T-helper 17 cell (primary cell): ENCODE measurements at regions not wholly inside any gene's neighbourhood (a gene's known extent, or its start where the extent isn't known, plus 50 kb on each side); places are given as distances from the start of the nearest gene placed in this dataset.

ENCODE experiments used
- ATAC-seq: fragments of 150-1000 bp; cut with Tn5 transposase; 2 replicates; pipeline ENCODE4 v1.10.0; 2021; ENCODE audit warnings: mild to moderate bottlenecking, moderate library complexity
- DNase-seq, 3 donors: peaks; one replicate each; pipeline versions ENCODE4 v3.0.0 to v3.0.0-alpha.2; 2020 to 2021
- H3K9me3 ChIP-seq: one replicate; pipeline ENCODE4 v1.7.0; 2013; ENCODE audit warnings: low read length, mild to moderate bottlenecking; ENCODE audit not compliant: control insufficient read depth, poor library complexity, severe bottlenecking
- H3K27ac Mint-ChIP-seq: one replicate; pipeline ENCODE4 v1.8.0; 2022; ENCODE audit warnings: mild to moderate bottlenecking, moderate library complexity, mixed read lengths
- H3K27me3 Mint-ChIP-seq: one replicate; pipeline ENCODE4 v1.8.0; 2022; ENCODE audit warnings: mixed read lengths
- H3K36me3 Mint-ChIP-seq: one replicate; pipeline ENCODE4 v1.8.0; 2022; ENCODE audit warnings: low read depth, mixed read lengths
- H3K4me1 Mint-ChIP-seq: one replicate; pipeline ENCODE4 v1.8.0; 2022; ENCODE audit warnings: mild to moderate bottlenecking, mixed read lengths
- H3K4me3 Mint-ChIP-seq: one replicate; pipeline ENCODE4 v1.8.0; 2022; ENCODE audit warnings: mild to moderate bottlenecking, moderate library complexity, mixed read lengths

- H3K9me3 ChIP-seq = peaks cover 5% of the 10 kb centered on the region
- Mint-ChIP-seq H3K4me1 (no peaks in the 10 kb centered on the region), H3K27me3 (peaks cover 4% of the 10 kb centered on the region), H3K4me3 (no peak overlapping the region), H3K36me3 (no peaks in the 10 kb centered on the region), H3K27ac (no peak overlapping the region)
- ATAC-seq (no peak), DNase-seq (no peak)
Observed at GRCh38 chr9:84424931-84425330, 84.4 kb upstream of the SLC28A3 start.

- H3K9me3 ChIP-seq = no peaks in the 10 kb centered on the region
- Mint-ChIP-seq H3K4me3 (no peak overlapping the region), H3K36me3 (no peaks in the 10 kb centered on the region), H3K27ac (no peak overlapping the region), H3K27me3 (no peaks in the 10 kb centered on the region), H3K4me1 (no peaks in the 10 kb centered on the region)
- no peak for ATAC-seq
- no peak for DNase-seq
Observed at GRCh38 chr9:84432746-84433145, 92.2 kb upstream of the SLC28A3 start.

DNA sequence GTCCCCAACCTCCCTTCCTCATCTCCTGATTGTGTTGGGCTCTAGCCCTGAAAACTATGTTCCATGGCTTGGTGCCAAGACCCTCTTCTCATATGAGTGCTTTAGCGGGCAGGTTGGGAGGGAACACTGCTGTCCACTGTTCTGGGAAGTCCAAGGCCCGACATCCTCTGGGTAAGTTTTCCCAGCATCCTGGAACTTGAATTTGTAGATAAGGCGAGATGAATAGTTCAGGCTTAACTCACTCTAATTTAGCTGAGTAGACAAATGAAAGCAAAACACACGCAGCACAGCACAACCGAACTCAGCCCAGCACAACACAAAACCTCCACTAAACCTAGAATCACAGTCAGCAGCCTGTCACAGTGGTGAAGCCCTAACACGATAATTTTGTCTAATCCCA lies 95.3 kb upstream of the SLC28A3 start:
- no peak overlapping the region for H3K4me3 Mint-ChIP-seq
- DNase-seq = no peak
- no peaks in the 10 kb centered on the region for H3K36me3 Mint-ChIP-seq
- ATAC-seq = no peak
- H3K9me3 ChIP-seq = no peaks in the 10 kb centered on the region
- H3K27me3 Mint-ChIP-seq = peaks cover 9% of the 10 kb centered on the region
- H3K4me1 Mint-ChIP-seq = no peaks in the 10 kb centered on the region
- H3K27ac Mint-ChIP-seq = no peak overlapping the region

GRCh38 chr9:84436386-84437109 lies 96.0 kb upstream of the SLC28A3 start:
- peaks cover 9% of the 10 kb centered on the region for H3K27me3 Mint-ChIP-seq

GRCh38 chr9:84438391-84438790 lies 97.8 kb upstream of the SLC28A3 start:
- H3K36me3 Mint-ChIP-seq = no peaks in the 10 kb centered on the region

More at GRCh38 chr9:84436386-84437109, 96.0 kb upstream of the SLC28A3 start:
- H3K36me3 Mint-ChIP-seq = no peaks in the 10 kb centered on the region
- H3K9me3 ChIP-seq = no peaks in the 10 kb centered on the region
- H3K4me3 Mint-ChIP-seq = no peak overlapping the region
- H3K4me1 Mint-ChIP-seq = no peaks in the 10 kb centered on the region
- no peak overlapping the region for H3K27ac Mint-ChIP-seq
- ATAC-seq (no peak), DNase-seq (no peak)

DNA sequence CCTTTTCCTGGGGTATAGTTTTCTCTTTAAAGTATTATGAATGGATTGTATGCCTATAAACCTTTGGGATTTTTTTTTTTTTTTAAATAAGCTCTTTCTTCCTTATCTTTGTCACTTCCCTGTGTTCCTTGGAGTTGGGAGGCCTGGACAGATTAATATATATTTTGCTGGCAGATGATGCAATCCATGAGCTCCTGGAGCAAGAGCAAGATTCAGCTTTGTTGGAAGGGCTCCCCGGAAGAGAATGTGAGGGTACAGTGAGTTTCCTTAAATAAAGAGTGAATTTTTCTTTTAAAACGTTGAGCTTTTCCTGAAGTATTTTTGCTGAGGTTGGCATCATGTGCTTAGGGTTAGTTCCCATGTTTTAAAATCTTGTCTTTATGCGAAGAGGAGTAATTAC lies 98.7 kb upstream of the SLC28A3 start:
- no peak for DNase-seq
- H3K4me1 Mint-ChIP-seq = no peaks in the 10 kb centered on the region
- H3K9me3 ChIP-seq = no peaks in the 10 kb centered on the region
- H3K4me3 Mint-ChIP-seq = no peak overlapping the region
- H3K36me3 Mint-ChIP-seq = no peaks in the 10 kb centered on the region
- H3K27me3 Mint-ChIP-seq = peaks cover 11% of the 10 kb centered on the region
- no peak for ATAC-seq
- H3K27ac Mint-ChIP-seq = no peak overlapping the region

More at GRCh38 chr9:84438391-84438790, 97.8 kb upstream of the SLC28A3 start:
- peaks cover 9% of the 10 kb centered on the region for H3K27me3 Mint-ChIP-seq
- no peaks in the 10 kb centered on the region for H3K4me1 Mint-ChIP-seq
- DNase-seq (no peak), ATAC-seq (no peak)
- no peak overlapping the region for H3K27ac Mint-ChIP-seq
- no peak overlapping the region for H3K4me3 Mint-ChIP-seq
- H3K9me3 ChIP-seq = no peaks in the 10 kb centered on the region

DNA sequence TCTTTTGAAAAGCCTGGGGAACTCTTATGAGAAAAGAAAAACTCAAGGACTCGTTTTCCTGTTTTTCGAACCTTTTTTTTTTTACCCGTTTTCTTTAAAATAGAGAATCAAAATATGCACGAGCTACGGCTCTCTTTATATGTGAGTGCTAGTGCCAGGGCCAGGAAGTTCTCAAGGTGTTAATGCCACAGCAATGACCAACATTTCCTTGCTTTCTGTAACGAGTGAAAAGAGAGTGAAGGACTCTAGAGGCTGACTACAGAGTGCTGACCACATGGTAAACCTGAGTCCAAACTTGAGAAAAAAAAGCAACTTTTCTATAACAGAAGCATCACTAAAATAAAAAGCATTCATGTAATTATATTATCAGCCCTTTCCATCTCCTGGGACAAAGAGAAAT lies 102.2 kb upstream of the SLC28A3 start:
- Mint-ChIP-seq H3K27ac (no peak overlapping the region), H3K4me3 (no peak overlapping the region), H3K27me3 (peaks cover 30% of the 10 kb centered on the region), H3K36me3 (no peaks in the 10 kb centered on the region), H3K4me1 (no peaks in the 10 kb centered on the region)
- no peak for ATAC-seq
- no peaks in the 10 kb centered on the region for H3K9me3 ChIP-seq
- DNase-seq = no peak

GRCh38 chr9:84445737-84446136 lies 105.2 kb upstream of the SLC28A3 start:
- no peak for ATAC-seq
- Mint-ChIP-seq H3K27ac (no peak overlapping the region), H3K4me3 (no peak overlapping the region)

DNA sequence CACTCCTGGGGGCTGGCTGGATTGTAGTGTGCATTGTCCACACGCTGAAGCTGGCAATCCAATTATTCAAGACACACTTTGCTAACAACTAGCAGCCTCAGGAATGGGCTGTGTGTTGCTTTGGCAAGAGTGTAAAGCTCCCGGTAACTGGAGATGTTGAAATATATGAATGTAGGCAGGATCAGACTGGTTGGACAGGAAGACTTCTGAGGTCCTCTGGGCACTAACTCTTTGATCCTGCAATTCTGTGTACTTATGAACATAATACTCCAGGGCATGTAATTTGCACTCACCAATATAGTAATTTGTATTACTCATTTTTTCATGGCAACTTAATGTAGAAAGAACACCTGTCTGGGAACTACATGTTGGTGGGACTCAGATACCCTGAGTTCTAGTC lies 106.7 kb upstream of the SLC28A3 start:
- H3K9me3 ChIP-seq = no peaks in the 10 kb centered on the region
- Mint-ChIP-seq H3K27ac (no peak overlapping the region), H3K36me3 (no peaks in the 10 kb centered on the region), H3K27me3 (peaks cover 27% of the 10 kb centered on the region), H3K4me1 (no peaks in the 10 kb centered on the region), H3K4me3 (no peak overlapping the region)
- ATAC-seq = no peak
- DNase-seq = no peak

More at GRCh38 chr9:84445737-84446136, 105.2 kb upstream of the SLC28A3 start:
- H3K9me3 ChIP-seq = no peaks in the 10 kb centered on the region
- H3K27me3 Mint-ChIP-seq = peaks cover 27% of the 10 kb centered on the region
- no peaks in the 10 kb centered on the region for H3K4me1 Mint-ChIP-seq
- H3K36me3 Mint-ChIP-seq = no peaks in the 10 kb centered on the region
- no peak for DNase-seq

- peaks cover 26% of the 10 kb centered on the region for H3K27me3 Mint-ChIP-seq
- DNase-seq = no peak
- H3K36me3 Mint-ChIP-seq = no peaks in the 10 kb centered on the region
- H3K4me3 Mint-ChIP-seq = no peak overlapping the region
- no peaks in the 10 kb centered on the region for H3K4me1 Mint-ChIP-seq
- H3K9me3 ChIP-seq = no peaks in the 10 kb centered on the region
- no peak for ATAC-seq
- H3K27ac Mint-ChIP-seq = no peak overlapping the region
Observed at GRCh38 chr9:84450029-84450428, 109.5 kb upstream of the SLC28A3 start.

- no peak for DNase-seq
- peaks cover 3% of the 10 kb centered on the region for H3K9me3 ChIP-seq
- Mint-ChIP-seq H3K36me3 (no peaks in the 10 kb centered on the region), H3K4me1 (no peaks in the 10 kb centered on the region), H3K27me3 (peaks cover 16% of the 10 kb centered on the region), H3K27ac (no peak overlapping the region), H3K4me3 (no peak overlapping the region)
- no peak for ATAC-seq
Observed at GRCh38 chr9:84456527-84456926, 116.0 kb upstream of the SLC28A3 start.

DNA sequence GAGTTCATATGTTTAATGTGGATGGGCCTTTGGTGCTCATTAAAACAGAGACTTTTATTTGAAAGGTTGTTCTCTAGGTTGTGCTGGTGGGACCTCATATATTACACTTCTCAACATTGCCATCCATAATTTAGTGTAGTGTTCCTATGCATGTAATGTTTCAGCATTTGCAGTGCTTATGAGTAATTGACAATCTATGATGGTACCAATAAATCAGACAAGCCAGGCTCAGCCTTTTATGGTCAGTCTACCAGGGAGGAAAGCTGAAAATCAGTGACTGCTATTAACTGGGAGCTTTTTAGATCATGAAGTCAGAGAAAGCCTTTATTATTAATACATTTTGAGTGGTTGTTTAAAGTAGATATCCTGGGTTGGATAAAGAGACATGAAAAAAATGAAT lies 120.1 kb upstream of the SLC28A3 start:
- no peak overlapping the region for H3K4me3 Mint-ChIP-seq
- peaks cover 20% of the 10 kb centered on the region for H3K27me3 Mint-ChIP-seq
- H3K9me3 ChIP-seq = peaks cover 3% of the 10 kb centered on the region
- no peaks in the 10 kb centered on the region for H3K36me3 Mint-ChIP-seq
- no peaks in the 10 kb centered on the region for H3K4me1 Mint-ChIP-seq
- no peak overlapping the region for H3K27ac Mint-ChIP-seq
- DNase-seq = no peak
- ATAC-seq = no peak

- ATAC-seq (no peak), DNase-seq (no peak)
- no peaks in the 10 kb centered on the region for H3K4me1 Mint-ChIP-seq
- no peaks in the 10 kb centered on the region for H3K36me3 Mint-ChIP-seq
- H3K27me3 Mint-ChIP-seq = peaks cover 23% of the 10 kb centered on the region
- H3K27ac Mint-ChIP-seq = no peak overlapping the region
- H3K4me3 Mint-ChIP-seq = no peak overlapping the region
- H3K9me3 ChIP-seq = peaks cover 3% of the 10 kb centered on the region
Observed at GRCh38 chr9:84463272-84463671, 122.7 kb upstream of the SLC28A3 start.

DNA sequence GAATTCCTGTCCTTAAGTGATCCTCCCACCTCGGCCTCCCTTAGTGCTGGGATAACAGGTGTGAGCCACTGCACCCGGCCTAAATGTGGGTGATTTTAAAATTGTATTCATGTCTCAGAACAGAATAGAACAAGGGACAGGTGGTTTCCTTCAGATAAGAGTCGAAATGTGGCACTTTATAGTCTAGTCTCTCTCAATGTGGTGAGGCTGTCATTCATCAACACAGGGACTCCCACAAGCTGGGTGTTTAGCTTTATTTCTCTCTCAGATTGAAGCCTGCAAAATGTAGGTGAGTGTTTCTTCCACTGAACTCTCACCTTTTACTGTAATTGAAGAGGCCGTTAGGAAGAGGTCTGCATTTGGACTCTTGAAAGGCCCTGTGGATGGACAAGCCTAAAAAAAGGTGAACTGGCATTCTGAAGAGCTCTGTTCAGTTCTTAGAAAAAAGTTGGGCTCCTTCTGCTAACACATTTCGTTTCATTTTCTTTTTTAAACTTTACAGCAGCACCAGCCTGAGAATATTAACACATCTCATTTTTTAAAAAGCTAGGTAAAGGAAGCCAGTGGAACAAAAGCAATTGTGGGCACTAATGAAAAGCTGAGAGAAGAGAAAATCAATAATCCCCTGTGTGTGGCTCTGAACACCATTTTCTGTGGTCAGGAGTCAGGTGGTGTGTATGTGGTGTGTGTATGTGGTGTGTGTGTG lies 126.2 kb upstream of the SLC28A3 start:
- Mint-ChIP-seq H3K4me3 (no peak overlapping the region), H3K27ac (no peak overlapping the region), H3K36me3 (no peaks in the 10 kb centered on the region), H3K27me3 (peaks cover 17% of the 10 kb centered on the region), H3K4me1 (no peaks in the 10 kb centered on the region)
- ATAC-seq (no peak), DNase-seq (no peak)
- no peaks in the 10 kb centered on the region for H3K9me3 ChIP-seq
